ENCODE measurements at regions not wholly inside any gene's neighbourhood (a gene's known extent, or its start where the extent isn't known, plus 50 kb on each side); places are given as distances from the start of the nearest gene placed in this dataset.

- Mint-ChIP-seq H3K27me3 (peaks cover 3% of the 10 kb centered on the region), H3K4me3 (no peak overlapping the region), H3K9me3 (peaks cover 0 to 5% (median 2%) of the 10 kb centered on the region in 3 donors), H3K4me1 (no peaks in the 10 kb centered on the region), H3K36me3 (no peaks in the 10 kb centered on the region), H3K27ac (no peak overlapping the region)
Measured at GRCh38 chr1:57968321-57968720, 544.5 kb upstream of the DAB1 start.

DNA sequence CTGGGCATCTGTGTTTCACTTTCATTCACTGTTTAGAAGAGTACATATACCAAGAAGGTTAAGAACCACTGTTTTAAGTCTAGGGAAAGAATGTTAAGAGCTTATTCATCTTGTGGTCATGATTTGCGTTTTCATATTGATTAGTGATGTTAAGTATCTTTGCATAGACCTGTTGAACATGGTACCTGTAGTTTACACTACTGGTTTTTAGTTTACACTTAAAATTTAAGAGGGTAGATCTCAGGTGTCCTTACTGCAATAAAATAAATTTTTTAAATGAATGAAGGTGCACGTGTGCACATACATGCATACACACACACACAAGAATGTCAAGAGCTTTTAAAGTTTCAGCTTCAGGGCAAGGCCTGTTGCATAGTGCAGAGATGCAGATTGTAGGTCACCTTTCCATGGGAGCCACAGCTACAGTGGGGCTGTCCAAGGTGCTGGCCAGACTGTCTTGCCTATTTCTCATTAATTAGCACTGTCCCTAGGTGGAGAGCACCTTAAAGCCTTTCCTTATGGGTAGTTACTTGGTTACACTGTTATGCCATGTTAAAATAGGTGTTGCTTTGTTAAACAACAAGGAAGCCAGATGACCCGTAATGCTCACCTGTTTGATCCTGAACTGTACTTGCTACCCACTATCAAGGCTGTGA, 543.0 kb upstream of the DAB1 start:
- no peaks in the 10 kb centered on the region for H3K4me1 Mint-ChIP-seq
- no peaks in the 10 kb centered on the region for H3K36me3 Mint-ChIP-seq
- no peak overlapping the region for H3K4me3 Mint-ChIP-seq
- H3K27ac Mint-ChIP-seq, result no peak overlapping the region
- H3K9me3 Mint-ChIP-seq, result no peaks in the 10 kb centered on the region
- H3K27me3 Mint-ChIP-seq, result peaks cover 3% of the 10 kb centered on the region

DNA sequence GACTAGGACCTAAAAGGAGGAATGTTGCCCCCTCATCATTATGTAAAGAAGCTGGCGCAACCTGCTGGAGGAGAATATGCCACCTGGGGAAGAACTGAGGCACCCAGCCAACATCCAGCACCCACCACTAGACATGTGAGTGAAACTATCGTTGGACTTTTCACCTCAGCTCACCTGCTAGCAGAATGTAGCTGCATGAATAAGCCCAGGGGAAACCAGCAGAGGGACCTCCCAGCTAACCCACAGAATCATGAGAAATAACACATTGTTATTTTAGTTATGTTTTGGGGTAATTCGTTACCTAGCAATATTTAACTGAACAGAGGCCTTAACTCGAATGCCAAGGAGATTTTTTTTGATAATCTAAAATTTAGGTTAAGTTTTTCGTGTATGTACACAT, 542.5 kb upstream of the DAB1 start:
- Mint-ChIP-seq H3K9me3 (no peaks in the 10 kb centered on the region), H3K27me3 (peaks cover 3% of the 10 kb centered on the region), H3K36me3 (no peaks in the 10 kb centered on the region), H3K4me3 (no peak overlapping the region), H3K27ac (no peak overlapping the region), H3K4me1 (no peaks in the 10 kb centered on the region)

DNA sequence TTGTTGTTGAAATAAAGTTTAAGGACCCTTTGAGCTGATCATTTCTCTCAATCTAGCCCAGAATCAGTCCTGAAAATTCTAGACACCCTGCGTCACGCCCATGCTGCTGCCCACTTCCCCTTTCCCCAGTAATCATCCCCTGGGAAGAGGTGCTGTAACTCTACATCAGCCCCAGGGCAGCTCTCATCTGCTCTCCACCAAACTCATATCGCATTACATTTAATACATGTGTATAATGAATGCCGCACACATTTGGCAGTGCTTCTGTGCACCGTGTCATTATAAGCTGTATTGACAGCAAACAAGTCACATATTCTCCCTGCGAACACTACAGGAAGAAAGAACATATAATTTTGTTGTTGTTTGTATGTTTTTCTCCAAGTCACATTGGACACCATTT, 539.7 kb upstream of the DAB1 start:
- Mint-ChIP-seq H3K9me3 (no peaks in the 10 kb centered on the region), H3K4me1 (no peaks in the 10 kb centered on the region), H3K27me3 (peaks cover 2% of the 10 kb centered on the region), H3K36me3 (no peaks in the 10 kb centered on the region), H3K27ac (no peak overlapping the region), H3K4me3 (no peak overlapping the region)

DNA sequence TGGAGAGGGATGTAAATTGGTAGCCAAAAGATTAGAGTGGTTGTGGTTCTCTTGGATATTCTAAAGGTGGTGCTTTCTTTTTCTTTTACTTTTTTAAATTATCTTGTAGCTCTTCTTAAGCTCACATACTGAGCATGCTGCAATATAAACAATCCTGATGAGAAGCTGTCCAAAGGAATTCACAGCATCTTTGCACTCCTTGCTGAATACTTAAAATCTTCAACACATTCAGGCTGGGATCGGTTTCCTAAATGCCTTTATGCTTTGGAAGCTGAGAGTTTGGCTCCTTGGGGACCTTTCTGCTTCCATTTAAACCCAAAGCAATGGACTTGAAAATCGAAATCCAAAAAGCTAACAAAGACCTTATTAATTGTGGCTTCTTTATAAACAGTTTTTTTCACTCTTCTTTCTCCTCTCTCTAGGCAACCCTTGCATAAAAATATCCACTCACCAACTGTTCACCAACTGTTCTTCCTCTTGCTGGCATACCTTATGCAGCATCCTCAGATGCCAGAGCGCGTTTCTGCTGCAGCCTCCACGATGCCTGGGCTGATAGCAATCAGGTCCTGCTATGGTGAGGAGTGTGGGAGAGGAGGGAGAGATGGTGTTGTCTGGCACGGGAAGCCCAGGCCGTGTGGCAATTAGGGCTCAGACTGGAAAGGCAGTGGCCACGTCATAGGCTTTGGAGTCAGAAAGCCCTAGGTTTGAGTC, 535.8 kb upstream of the DAB1 start:
- Mint-ChIP-seq H3K4me3 (no peak overlapping the region), H3K4me1 (no peaks in the 10 kb centered on the region), H3K27ac (no peak overlapping the region), H3K36me3 (no peaks in the 10 kb centered on the region), H3K27me3 (peaks cover 2% of the 10 kb centered on the region), H3K9me3 (no peaks in the 10 kb centered on the region)

- no peaks in the 10 kb centered on the region for H3K9me3 Mint-ChIP-seq
- no peak overlapping the region for H3K27ac Mint-ChIP-seq
- no peaks in the 10 kb centered on the region for H3K4me1 Mint-ChIP-seq
- H3K36me3 Mint-ChIP-seq, result no peaks in the 10 kb centered on the region
- H3K4me3 Mint-ChIP-seq, result no peak overlapping the region
- H3K27me3 Mint-ChIP-seq, result peaks cover 3% of the 10 kb centered on the region
Measured at GRCh38 chr1:57957576-57957975, 533.7 kb upstream of the DAB1 start.

GRCh38 chr1:57951390-57951789, 527.5 kb upstream of the DAB1 start:
- Mint-ChIP-seq H3K4me1 (no peaks in the 10 kb centered on the region), H3K27me3 (peaks cover 1% of the 10 kb centered on the region), H3K9me3 (peaks cover 0 to 2% (median 0%) of the 10 kb centered on the region in 3 donors), H3K36me3 (no peaks in the 10 kb centered on the region), H3K27ac (no peak overlapping the region), H3K4me3 (no peak overlapping the region)

GRCh38 chr1:57949168-57949567, 525.3 kb upstream of the DAB1 start:
- no peaks in the 10 kb centered on the region for H3K36me3 Mint-ChIP-seq
- peaks cover 3% of the 10 kb centered on the region for H3K27me3 Mint-ChIP-seq
- no peak overlapping the region for H3K4me3 Mint-ChIP-seq
- peaks cover 0 to 6% (median 2%) of the 10 kb centered on the region in 3 donors for H3K9me3 Mint-ChIP-seq
- H3K27ac Mint-ChIP-seq, result no peak overlapping the region
- no peaks in the 10 kb centered on the region for H3K4me1 Mint-ChIP-seq

GRCh38 chr1:57947471-57947870, 523.6 kb upstream of the DAB1 start:
- Mint-ChIP-seq H3K4me1 (no peaks in the 10 kb centered on the region), H3K27ac (no peak overlapping the region), H3K27me3 (peaks cover 2% of the 10 kb centered on the region), H3K4me3 (no peak overlapping the region), H3K36me3 (no peaks in the 10 kb centered on the region), H3K9me3 (peaks cover 0 to 8% (median 5%) of the 10 kb centered on the region in 3 donors)

DNA sequence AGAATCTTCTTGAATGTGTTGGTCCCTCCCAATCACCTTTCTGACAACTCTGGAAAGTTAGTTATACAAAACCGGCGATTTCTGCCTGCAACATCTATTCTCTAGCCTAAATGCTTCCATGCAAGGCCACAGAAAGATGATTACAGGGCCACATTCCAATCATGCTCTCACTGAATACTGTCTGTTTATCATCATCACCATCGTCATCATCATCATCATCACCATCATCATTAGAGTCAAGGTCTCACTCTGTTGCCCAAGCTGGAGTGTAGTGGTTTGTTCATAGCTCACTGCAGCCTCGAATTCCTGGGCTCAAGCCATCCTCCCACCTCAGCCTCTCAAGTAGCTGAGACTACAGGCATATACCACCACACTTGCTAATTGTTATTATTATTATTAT, 521.2 kb upstream of the DAB1 start:
- Mint-ChIP-seq H3K27me3 (peaks cover 2% of the 10 kb centered on the region), H3K36me3 (no peaks in the 10 kb centered on the region), H3K4me1 (no peaks in the 10 kb centered on the region), H3K4me3 (no peak overlapping the region), H3K9me3 (peaks cover 0 to 8% (median 6%) of the 10 kb centered on the region in 3 donors), H3K27ac (no peak overlapping the region)

GRCh38 chr1:57943365-57943764, 519.5 kb upstream of the DAB1 start:
- no peak overlapping the region for H3K4me3 Mint-ChIP-seq
- no peaks in the 10 kb centered on the region for H3K4me1 Mint-ChIP-seq
- no peak overlapping the region for H3K27ac Mint-ChIP-seq
- H3K27me3 Mint-ChIP-seq, result peaks cover 3% of the 10 kb centered on the region
- peaks cover 10 to 15% (median 12%) of the 10 kb centered on the region in 3 donors for H3K9me3 Mint-ChIP-seq
- no peaks in the 10 kb centered on the region for H3K36me3 Mint-ChIP-seq

DNA sequence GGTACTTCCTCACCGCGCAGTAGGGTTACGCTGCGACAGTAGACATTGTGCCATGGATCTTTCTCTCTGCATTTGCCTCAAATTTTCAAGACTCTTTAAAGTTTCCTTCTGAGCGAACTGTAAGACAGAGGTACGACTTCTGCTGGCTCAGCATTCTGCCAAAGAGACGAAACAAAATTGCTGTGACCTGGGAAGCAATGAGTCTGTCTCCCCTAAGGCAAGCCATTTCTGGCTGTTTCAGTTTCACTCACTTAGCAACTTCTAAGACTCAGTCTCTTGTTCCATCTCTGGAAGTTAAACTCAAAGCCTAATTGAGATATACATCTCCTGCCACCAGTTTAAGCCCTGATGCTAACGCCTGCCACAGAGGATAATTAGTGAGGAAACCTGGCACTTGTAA, 510.9 kb upstream of the DAB1 start:
- peaks cover 3% of the 10 kb centered on the region for H3K27me3 Mint-ChIP-seq
- H3K27ac Mint-ChIP-seq, result no peak overlapping the region
- H3K4me1 Mint-ChIP-seq, result no peaks in the 10 kb centered on the region

DNA sequence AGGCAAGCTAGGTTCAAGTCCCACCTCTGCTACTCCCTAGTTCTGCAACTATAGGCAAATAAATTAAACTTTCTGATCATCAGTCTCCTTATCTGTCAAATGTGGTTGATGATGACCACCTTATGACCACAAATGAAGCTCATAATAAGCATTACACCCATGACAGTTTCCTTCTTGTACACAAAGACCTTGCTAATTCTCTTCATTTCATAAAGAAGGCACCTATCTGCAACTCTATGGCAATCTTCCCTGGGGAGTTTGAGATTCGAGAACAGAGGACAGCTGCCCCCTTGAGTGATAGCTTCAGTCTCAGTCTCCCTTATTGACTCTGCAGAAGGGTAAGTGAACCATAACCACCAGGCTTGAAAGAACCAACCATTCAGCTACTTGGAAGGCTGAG, 503.1 kb upstream of the DAB1 start:
- H3K27me3 Mint-ChIP-seq, result no peaks in the 10 kb centered on the region
- no peak overlapping the region for H3K4me3 Mint-ChIP-seq
- H3K4me1 Mint-ChIP-seq, result no peaks in the 10 kb centered on the region
- peaks cover 1% of the 10 kb centered on the region for H3K36me3 Mint-ChIP-seq
- peaks cover 0 to 1% (median 0%) of the 10 kb centered on the region in 3 donors for H3K9me3 Mint-ChIP-seq
- H3K27ac Mint-ChIP-seq, result no peak overlapping the region

More for the DNA sequence above, 510.9 kb upstream of the DAB1 start:
- Mint-ChIP-seq H3K36me3 (no peaks in the 10 kb centered on the region), H3K4me3 (no peak overlapping the region), H3K9me3 (peaks cover 4 to 14% (median 5%) of the 10 kb centered on the region in 3 donors)

- H3K27ac Mint-ChIP-seq, result no peak overlapping the region
- H3K9me3 Mint-ChIP-seq, result peaks cover 0 to 1% (median 0%) of the 10 kb centered on the region in 3 donors
- H3K27me3 Mint-ChIP-seq, result no peaks in the 10 kb centered on the region
- H3K4me3 Mint-ChIP-seq, result no peak overlapping the region
- peaks cover 1% of the 10 kb centered on the region for H3K36me3 Mint-ChIP-seq
- peaks cover 0 to 1% (median 0%) of the 10 kb centered on the region in 3 donors for H3K4me1 Mint-ChIP-seq
Measured at GRCh38 chr1:57926025-57926552, 502.2 kb upstream of the DAB1 start.

GRCh38 chr1:57925226-57925625, 501.4 kb upstream of the DAB1 start:
- no peak overlapping the region for H3K4me3 Mint-ChIP-seq
- no peaks in the 10 kb centered on the region for H3K27me3 Mint-ChIP-seq
- peaks cover 1% of the 10 kb centered on the region for H3K36me3 Mint-ChIP-seq
- H3K9me3 Mint-ChIP-seq, result peaks cover 0 to 1% (median 0%) of the 10 kb centered on the region in 3 donors
- H3K27ac Mint-ChIP-seq, result no peak overlapping the region
- H3K4me1 Mint-ChIP-seq, result peaks cover 0 to 1% (median 0%) of the 10 kb centered on the region in 3 donors

DNA sequence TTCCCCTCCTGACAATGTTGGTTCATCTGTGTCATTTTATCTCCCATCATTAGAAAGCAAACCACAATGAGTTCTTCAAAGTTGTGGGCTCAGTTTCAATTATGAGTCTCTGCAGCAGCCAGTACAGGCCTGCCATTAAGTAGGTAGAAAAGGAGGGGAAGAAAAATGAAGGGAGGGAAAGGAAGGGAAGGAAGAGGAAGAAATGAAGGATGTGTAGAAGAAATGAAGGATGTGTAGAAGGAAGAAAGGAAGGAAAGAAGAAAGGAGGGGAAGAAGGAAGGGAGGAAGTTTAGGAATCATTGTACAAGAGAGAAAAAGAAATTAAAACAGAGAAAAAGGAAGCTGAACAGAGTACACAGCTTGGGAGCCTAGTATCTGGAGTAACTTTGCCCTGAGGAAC, 498.3 kb upstream of the DAB1 start:
- Mint-ChIP-seq H3K9me3 (peaks cover 0 to 3% (median 1%) of the 10 kb centered on the region in 3 donors), H3K27ac (no peak overlapping the region), H3K36me3 (peaks cover 1% of the 10 kb centered on the region), H3K4me3 (no peak overlapping the region), H3K27me3 (peaks cover 2% of the 10 kb centered on the region), H3K4me1 (peaks cover 0 to 1% (median 0%) of the 10 kb centered on the region in 3 donors)
